Stimulated activated CD4-positive, alpha-beta T cell treated with anti-CD3 and anti-CD28 coated beads, Interleukin-1b, Interleukin-23, amount 100 ng/mL, for 4 hours (primary cell): ENCODE measurements at regions not wholly inside any gene's neighbourhood (a gene's known extent, or its start where the extent isn't known, plus 50 kb on each side); places are given as distances from the start of the nearest gene placed in this dataset.
A peak's percentile ranks its signal among the peaks of the same experiment; 100 is the strongest.

Experiments
- DNase-seq, 2 donors: peaks; one replicate each; pipeline ENCODE4 v3.0.0-alpha.2; 2020; ENCODE audit warnings: low read depth in 2 of 2

DNA sequence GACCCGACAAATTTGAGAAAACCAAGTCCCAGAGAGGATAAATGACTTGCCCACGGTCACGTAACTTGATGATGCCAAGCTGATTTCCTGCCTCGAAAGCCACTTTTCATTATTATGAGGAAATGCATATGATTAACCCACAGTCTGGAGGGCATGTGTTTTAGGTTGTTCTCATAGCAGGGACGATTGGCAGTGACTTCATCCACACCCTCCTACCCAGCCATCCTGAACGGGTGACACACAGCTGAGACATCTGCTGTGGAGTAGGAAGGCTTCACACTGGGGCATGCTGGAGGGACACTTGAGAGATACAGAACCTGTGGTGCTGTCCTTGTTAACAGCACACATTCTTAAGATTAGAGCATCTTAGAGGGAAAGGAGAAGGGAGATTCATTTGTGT lies 65.4 kb upstream of the WDFY2 start:
- no peak for DNase-seq

DNA sequence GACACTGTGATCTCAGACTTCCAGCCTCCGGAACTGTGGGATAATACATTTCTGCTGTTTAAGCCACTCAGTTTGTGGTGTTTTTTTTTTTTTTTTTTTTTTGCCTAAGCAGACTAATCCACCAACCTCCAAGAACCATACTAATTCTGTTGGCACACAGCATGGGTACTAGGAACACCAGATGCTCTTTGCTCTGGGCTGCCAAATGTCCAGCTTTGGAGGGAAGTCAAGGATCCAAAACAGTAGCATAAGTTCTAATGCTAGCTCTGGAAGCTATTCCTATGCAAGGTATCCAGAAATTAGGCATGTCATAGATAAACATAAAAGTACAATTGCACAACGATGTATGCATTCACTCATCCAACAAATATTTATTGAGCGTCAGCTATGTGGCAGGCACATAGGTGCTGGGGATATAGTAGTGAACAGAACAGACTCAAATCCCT lies 64.5 kb upstream of the WDFY2 start:
- DNase-seq, result no peak

DNA sequence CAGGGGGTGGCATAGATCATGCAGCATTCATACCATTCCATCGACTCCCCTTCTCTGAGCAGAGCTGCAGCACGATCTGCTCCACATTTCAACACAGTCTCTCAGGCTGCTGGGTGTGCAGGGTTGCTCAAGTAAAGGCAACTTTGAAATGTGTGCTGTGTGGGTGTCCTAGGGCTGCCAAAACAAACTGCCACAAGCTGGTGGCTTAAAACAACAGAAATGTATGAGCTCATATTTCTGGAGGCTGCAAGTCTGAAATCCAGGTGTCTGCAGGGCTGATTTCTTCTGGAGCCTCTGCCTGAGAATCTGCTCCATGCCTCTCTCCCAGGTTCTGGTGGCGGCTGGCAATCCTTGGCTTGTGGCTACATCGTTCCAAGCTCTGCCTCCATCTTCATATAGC lies 63.7 kb upstream of the WDFY2 start:
- no peak for DNase-seq

DNA sequence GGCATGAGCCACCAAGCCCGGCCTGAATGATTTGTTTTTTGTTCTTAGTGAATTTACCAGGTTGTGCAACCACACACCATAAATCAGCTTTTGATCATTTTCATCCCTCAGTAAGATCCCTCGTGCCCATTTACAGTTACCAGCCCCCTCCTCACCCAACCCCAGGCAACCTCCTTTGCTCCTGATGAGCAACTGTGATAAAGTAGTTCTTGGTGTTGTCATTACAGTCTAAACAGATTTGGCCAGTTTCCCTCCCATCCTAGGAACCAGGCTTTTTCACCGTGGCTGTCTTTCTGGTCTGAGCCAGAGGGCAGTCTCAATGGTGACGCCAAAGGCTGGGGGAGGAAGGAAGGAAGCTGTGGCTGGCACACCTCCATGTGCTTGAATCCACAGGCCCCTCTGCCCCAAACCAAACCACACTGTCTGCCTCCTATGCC lies 61.2 kb upstream of the WDFY2 start:
- DNase-seq, result no peak

DNA sequence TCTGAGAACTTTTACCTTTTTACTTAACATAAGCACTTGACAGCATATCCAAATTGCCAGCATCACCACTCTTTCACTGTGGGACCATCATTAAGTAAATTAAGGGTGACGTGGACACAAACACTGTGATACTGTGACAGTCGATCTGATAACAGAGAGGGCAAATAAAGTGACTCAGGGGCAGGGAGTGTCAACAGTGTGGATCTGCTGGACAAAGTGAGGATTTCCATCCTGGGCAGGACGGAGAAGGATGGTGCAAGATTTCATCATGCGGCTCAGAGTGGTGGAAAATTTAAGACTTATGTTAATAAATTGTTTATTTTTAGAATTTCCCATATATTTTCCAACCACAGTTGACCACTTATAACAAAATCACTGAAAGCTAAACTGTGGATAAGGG lies 60.0 kb upstream of the WDFY2 start:
- DNase-seq, result no peak

DNA sequence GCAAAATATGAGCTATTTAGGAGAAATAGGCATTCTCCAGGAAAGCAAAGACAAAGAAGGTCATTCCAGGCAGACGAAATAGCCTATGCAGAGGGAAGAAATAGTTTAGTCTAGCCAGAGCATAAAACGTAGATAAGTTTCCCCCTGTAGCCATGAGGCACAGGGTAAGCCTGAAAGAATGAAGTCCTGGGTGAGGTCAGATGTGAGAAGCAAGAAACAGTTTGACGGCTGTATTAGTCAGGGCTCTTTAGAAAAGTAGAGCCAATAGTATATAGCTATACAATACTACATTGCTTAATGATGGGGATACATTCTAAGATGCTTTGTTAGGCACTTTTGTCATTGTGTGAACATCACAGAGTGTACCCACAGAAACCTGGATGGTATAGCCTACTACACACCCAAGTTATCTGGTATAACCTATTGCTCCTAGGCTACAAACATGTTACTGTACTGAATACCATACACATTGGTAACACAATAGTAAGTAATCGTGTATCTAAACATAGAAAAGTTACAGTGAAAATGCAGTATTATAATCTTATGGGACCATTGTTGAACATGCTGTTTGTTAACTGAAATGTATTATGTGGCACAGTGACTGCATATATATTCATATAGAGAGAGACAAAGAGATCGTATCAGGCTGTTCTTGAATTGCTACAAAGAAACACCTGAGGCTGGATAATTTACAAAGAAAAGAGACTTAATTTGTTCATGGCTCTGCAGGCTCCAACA lies 59.3 kb upstream of the WDFY2 start:
- no peak for DNase-seq

DNA sequence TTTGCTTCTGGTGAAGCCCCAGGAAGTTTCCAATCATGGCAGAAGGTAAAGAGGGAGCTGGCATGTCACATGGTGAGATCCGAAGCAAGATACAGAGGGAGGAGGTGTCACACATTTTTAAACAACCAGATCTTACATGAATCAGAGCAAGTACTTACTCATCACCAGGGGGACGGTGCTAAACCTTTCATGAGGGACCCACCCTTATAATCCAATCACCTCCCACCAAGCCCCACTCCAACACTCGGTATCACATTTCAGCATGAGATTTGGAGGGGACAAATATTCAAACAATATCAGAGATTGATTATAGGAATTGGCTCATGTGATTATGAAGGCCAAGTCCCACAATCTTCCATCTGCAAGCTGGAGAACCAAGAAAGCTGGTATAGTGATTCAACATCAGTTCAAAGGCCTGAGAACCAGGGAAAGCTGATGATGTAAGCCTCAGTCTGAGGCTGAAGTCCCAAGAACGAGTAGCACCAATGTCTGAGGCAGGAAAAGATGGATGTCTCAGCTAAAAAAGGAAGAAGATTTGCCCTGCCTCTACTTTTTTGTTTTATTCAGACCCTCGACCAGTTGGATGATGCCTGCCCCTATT lies 58.6 kb upstream of the WDFY2 start:
- no peak for DNase-seq

- DNase-seq, result no peak
Measured at GRCh38 chr13:51526202-51526601, 58.1 kb upstream of the WDFY2 start.

DNA sequence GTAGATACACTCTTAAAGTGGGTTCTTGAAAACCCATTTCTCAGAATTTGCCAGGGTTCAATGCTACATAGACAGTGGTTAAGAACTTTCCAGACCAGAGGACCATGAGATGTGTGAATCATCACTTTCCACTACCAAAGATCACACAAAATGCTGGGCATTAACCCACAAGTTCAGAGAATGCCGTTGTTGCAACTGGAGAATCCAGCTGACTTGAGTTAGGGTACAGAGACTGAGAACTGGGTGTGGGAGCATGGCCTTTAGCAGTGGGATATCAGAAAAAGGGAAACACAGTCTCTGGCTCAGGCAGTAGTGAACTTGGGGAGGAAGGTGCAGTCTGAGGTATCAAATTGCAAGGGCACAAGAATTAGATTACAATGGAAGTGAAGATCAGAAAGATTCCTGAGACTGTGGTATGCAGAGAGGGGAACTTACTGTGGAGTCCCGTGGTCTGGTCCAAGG lies 51.5 kb upstream of the WDFY2 start:
- DNase-seq, result no peak

GRCh38 chr13:51534041-51534817 lies 50.0 kb upstream of the WDFY2 start:
- DNase-seq, result peak in 1 of 2 donors; percentile 9
